GM21529 (cell line): ENCODE measurements at regions not wholly inside any gene's neighbourhood (a gene's known extent, or its start where the extent isn't known, plus 50 kb on each side); places are given as distances from the start of the nearest gene placed in this dataset.
"Not testable (repeated sequence)": the region's sequence is repeated elsewhere in the genome, so short reads cannot be mapped to it uniquely, and the experiment has no call there.

Source experiments
- ATAC-seq: cut with Tn5 transposase; IDR thresholded peaks from one replicate; pipeline ENCODE4 v1.9.1; 2021; ENCODE audit not compliant: unreplicated experiment

DNA sequence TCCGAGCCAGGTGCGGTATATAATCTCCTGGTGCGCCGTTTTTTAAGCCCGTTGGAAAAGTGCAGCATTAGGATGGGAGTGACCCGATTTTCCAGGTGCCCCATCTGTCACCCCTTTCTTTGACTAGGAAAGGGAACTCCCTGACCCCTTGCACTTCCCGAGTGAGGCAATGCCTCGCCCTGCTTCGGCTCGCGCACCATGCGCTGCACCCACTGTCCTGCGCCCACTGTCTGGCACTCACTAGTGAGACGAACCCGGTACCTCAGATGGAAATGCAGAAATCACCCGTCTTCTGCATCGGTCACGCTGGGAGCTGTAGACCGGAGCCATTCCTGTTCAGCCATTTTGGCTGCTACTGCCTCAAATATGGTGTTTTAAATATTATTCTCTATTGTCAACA is 198.0 kb downstream of the MEIS1 start:
- not testable (repeated sequence) for ATAC-seq

DNA sequence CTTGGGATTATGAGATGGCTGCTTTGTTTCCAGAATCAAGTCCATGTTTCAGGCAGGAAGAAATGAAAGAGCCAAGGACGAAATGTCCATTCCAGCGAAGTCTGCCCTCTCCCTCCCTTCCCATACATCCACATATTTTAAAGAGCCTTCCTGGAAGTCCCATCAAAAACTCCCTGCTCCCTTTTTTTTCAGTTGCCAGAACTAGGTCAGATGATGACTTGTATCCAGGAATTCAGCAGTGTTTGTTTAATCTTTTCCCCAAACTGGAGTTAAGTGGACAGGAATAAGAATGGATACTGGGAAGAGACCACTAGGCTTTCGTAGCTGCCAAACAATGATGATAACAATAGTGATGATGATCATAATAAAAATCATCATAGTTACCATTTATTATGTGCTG is 198.7 kb downstream of the MEIS1 start:
- ATAC-seq: no peak

DNA sequence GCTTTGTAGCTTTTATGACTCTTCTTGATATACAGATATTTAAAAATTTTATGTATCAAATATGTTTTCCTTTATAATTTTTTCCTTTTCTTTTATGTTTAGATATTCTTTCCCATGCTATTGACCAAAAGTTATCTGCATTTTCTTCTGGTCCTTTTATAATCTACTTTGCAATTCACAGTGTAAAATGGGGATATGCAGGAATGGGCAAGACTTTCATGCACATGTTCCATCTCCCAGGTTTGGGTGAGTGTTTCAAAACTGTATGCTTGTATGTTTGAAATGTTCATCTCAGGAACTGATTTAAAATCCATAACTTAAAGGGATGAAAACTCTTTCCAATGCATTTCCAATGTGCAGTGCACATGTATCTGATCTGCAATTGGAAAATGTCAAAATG is 199.9 kb downstream of the MEIS1 start:
- ATAC-seq: no peak

GRCh38 chr2:66641685-66642084 is 206.8 kb downstream of the MEIS1 start:
- no peak for ATAC-seq

DNA sequence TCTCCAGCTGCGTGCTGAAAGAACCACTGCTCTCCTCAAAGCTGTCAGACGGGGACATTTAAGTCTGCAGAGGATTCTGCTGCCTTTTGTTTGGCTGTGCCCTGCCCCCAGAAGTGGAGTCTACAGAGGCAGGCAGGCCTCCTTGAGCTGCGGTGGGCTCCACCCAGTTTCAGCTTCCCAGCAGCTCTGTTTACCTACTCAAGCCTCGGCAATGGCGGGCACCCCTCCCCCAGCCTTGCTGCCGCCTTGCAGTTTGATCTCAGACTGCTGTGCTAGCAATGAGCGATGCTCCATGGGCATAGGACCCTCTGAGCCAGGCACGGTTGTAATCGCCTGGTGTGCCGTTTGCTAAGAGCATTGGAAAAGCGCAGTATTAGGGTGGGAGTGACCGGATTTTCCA is 213.2 kb downstream of the MEIS1 start:
- not testable (repeated sequence) for ATAC-seq

- ATAC-seq: no peak
Observed at GRCh38 chr2:66649006-66649405, 214.1 kb downstream of the MEIS1 start.

DNA sequence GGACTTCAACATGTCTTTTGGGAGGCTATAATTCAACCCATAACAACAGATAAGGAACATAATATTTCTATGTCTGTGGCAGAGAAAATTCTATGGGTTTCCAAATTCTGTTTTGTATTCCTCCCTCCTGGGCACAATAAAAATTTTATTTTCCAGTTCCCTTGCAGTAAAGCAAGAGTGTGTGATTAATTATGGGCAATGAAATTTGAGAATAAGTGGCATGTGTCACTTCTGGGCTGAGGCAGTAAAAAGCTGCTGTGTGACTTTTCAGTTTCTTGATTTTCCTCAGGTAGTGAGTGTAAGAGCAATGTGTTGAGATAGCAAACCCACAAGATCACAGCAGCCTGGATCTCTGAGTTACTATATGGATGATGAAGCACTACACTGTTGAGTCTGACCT is 216.4 kb downstream of the MEIS1 start:
- ATAC-seq: no peak

DNA sequence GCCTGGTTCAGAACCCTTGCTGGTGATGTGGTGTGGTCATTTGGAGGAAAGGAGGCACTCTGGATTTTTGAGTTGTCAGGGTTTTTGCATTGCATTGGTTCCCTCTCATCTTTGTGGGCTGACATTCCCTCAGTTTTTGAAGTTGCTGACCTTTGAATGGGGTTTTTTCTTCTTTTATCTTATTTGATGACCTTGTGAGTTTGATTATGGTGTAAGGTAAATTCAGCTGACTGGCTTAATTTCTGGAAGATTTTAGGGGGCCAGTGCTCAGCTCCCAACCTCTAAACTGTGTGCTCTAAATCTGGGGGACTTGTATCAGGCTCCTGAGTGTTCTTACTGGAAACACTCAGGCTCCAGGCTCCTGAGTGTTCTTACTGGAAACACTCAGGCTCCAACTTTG is 225.9 kb downstream of the MEIS1 start:
- no peak for ATAC-seq

DNA sequence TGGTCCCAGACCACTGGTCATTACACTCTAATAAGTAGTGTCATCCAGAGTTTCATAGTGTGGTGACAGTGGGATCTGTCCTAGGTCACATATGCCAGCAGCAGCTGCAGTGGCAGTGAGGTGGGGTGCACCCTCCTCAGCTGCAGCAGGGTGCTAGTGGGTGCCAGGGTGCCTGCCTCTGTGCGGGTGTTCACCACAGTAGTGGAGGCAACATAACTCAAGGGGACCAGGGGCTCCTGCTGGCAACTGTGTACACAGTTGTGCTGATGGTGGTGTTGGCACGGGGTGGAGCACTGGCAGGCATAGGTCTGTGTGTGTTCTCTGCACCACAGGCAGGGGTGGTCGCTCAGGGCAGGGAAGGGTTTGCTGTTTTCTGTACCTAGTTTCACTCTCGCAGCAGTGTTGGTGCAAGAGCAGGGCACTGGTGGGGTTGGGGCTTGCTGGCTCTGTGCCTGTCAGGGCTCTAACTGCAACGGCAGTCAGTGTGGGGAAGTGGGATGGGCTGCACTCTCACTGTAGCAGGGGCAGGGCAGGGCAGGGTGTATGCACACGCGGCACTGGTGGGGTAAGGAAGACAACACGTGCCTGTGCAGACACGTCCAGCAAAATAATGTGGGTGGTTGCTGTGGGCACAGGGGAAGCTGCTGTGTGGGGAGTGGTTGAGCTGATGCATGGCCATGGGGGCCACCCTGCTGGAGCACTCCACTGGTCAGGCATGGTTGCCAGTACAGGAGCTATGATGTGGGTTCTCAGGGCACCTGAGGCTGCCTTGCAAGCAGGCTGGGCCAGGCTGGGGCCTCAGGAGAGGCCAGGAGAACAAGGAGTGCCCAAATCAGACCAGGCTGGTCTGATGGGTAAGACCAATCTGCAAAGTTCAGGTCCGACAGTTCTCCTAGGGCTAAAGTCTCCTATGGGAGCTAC is 226.6 kb downstream of the MEIS1 start:
- ATAC-seq: no peak

DNA sequence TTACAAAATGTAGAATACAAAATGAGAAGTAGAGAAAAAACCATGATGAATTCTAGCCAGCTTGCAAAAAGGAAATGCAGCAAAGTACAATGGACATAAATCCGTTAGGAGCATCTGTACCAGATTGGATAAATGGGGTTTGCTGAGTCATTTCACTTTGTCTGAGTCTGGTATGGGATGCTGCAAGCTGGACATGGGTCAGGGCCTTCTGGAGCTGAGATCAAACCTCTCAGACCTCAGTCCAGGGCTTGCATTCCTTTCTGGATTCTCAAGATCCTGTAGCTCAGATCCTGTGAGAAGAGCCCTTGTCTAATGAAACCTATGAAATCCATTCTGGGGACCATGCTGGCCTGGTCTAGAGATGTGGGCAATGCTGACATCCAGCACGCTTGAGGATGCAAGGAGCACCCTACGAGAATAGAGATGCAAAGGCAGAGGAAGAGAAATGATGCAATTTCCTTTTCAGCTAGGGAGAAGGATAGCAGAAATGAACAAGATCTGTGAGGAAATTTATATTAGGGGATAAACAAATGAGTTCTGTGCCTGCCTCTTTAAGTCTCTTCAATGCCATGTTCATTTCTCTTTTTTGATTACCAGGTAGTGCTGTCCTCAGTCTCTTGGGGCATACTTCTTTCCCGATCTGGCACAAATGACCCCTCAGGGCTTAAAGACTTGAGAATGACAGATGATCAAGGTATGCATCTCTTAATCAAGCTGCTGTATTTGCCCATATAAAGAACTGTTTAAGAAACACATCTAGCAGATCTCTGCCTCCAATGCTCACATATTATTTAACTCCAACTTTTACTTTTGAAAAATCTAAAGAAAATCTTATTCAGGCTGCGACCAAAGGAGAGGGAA is 230.4 kb downstream of the MEIS1 start:
- ATAC-seq: no peak

GRCh38 chr2:66667301-66667700 is 232.4 kb downstream of the MEIS1 start:
- no peak for ATAC-seq

DNA sequence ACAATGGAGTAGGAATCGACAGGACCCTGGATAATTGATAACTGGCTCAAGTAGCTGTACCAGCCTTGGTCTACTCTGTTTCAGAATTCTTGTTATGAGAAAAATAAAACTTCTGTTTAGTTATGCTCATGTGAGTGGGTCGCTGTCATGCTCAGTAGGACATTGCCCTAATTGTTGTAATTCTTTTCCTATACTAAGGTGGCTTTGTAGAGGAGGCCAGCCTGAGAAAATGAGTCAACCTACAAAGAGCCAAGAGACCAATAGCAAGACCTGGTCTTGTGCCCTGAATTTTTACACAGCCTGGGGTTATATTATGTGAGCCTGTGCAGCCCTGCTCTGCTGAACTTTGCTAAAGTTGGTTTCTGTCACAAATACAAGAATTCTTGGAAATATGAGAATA is 238.4 kb downstream of the MEIS1 start:
- ATAC-seq: no peak

DNA sequence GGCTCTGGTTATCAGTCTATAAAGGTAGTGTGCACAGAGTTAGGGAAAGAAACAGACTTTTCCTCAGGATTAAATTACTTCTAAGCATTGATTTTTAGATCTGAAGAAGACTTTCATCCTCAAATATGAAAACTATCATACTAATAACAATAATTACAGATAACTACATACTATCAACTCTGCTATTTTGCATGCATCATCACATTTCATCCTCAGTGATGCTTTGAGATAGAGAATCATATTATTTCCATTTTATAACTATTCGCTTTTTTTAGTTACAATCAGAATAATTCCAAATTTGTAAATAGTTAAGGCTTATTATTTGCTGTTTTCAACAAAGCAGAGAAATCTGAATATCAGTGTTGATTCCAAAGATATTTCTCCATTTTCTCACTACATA is 239.2 kb downstream of the MEIS1 start:
- no peak for ATAC-seq

- no peak for ATAC-seq
Observed at GRCh38 chr2:66675591-66675990, 240.7 kb downstream of the MEIS1 start.

DNA sequence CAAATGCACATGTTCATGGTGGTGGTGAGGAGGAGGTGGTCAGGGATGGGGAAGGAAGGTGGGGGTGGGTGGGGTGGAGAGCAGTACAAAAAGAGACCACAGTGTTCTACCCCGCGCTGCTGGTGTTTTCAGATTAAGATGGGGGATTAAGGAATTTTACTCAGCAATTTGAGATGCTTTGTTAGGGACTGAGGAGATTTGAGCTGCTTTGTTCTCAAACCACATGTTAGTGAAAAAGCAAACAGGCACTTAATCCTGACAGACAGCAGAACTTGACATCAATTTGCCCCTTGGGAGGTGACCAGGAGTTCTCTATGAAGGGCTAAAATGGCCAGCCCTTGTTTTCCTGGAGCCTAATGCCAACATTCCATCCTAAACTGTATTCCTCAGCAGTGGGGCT is 244.5 kb downstream of the MEIS1 start:
- no peak for ATAC-seq

GRCh38 chr2:66682476-66682875 is 247.6 kb downstream of the MEIS1 start:
- no peak for ATAC-seq

GRCh38 chr2:66683064-66683463 is 248.1 kb downstream of the MEIS1 start:
- no peak for ATAC-seq

DNA sequence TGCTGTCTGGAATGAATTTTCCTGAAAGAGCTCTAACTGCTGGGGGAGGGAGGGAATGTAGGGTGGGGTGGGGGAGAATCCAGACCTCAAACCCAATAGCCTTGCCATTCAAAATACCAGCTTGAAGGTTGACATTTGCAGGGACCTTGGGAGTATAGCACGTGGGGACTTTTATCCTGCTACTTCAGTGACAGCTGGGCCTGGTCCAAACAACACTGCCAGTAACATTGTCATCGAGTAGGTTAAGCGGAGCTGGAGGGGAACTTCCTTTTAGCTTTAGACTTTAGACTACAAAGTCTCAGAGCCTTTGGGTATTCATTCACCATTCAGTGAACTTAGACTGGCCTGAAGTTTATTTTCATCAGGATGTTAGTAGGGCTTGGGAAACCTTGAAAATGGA is 248.7 kb downstream of the MEIS1 start:
- no peak for ATAC-seq

DNA sequence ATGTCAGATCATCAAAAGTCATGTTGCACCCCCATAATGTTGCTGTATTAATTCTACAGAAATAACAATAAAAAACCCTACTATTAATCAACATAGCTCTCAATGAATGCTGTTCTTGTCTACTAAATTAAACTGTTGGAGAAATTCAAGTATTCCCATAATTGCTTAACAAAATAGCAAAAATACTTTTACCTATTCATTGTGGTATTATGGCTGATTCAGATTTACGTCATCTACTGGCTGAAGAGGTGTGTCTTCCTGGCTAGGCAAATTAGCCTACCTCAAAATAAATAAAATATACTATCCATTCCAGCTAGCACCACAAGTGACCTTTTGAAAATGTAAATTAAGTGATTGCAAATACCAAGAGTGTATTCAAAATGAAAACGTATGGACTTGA is 249.4 kb downstream of the MEIS1 start:
- no peak for ATAC-seq

DNA sequence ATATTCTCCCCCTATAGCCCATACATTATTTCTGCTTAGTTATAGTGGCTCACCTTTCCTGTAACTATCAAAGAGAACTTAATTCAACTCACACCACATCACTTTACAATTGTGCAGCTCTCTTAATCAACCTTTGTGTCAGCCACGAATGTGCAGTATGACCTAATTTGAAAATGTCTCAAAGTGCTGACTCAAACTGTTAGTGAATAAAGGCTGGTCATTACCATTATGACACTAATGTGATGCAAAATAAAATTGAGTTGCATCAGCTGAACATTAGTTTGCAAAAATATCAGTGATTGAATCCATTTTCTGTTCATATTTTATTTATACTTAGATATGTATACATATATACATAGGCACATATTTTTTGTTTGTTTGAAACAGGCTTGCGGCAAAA is 251.8 kb downstream of the MEIS1 start:
- no peak for ATAC-seq

GRCh38 chr2:66688951-66689350 is 254.0 kb downstream of the MEIS1 start:
- no peak for ATAC-seq

DNA sequence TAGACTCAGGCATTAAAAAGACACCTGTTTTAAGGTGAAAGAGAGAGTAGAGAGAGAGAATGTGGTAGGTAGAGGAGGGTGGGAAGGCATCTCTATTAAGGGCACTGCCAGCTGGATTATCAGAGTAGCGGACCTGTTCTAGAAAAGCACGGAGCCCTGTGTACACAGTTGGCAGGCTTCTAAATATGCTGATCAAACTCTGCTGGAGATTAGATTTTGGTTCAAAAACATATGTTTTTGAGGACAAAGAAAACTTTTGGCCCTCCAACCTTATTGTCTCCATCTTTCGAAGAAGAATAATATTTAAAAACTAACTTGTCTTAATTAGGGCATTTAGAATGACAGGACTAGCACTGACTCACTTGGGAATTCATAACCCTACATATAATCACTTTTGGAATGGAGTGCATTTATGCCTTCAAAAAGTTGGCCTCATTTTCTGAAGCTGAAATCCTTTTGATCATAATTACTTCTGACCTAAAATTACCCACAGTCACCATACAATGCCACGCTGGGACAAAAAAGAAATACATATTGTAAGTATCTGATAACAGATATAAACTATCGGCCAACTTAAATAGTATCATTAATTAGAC is 254.6 kb downstream of the MEIS1 start:
- no peak for ATAC-seq
